GM12872 (cell line): ENCODE measurements at regions not wholly inside any gene's neighbourhood (a gene's known extent, or its start where the extent isn't known, plus 50 kb on each side); places are given as distances from the start of the nearest gene placed in this dataset.

Source experiments
- CTCF ChIP-seq: IDR thresholded peaks from 3 replicates; pipeline ENCODE4 v1.5.1; 2011; ENCODE audit warnings: low read depth, mild to moderate bottlenecking, low read length, moderate library complexity; ENCODE audit not compliant: insufficient read depth

- no peak for TF ChIP-seq CTCF
Observed at GRCh38 chr14:104356738-104357688, 218.6 kb downstream of the KIF26A start.

GRCh38 chr14:104357689-104358527, 219.5 kb downstream of the KIF26A start:
- TF ChIP-seq CTCF: no peak

- TF ChIP-seq CTCF: no peak
Observed at GRCh38 chr14:104358528-104359300, 220.3 kb downstream of the KIF26A start.

- TF ChIP-seq CTCF: no peak
Observed at GRCh38 chr14:104359301-104359968, 220.1 kb upstream of the C14orf180 start.

- no peak for TF ChIP-seq CTCF
Observed at GRCh38 chr14:104359969-104360442, 219.6 kb upstream of the C14orf180 start.

GRCh38 chr14:104360501-104360900, 219.1 kb upstream of the C14orf180 start:
- TF ChIP-seq CTCF: no peak
